B cell (primary cell): ENCODE measurements at regions not wholly inside any gene's neighbourhood (a gene's known extent, or its start where the extent isn't known, plus 50 kb on each side); places are given as distances from the start of the nearest gene placed in this dataset.

ENCODE experiments used
- ATAC-seq: fragments of 200-7000 bp; cut with Tn5 transposase; one replicate; pipeline ENCODE4 v1.10.0; 2021; ENCODE audit warnings: low read depth, mild to moderate bottlenecking, moderate number of reproducible peaks, moderate library complexity
- CTCF ChIA-PET: fragments of 350-600 bp; sonication (Branson Sonifier 250); formaldehyde crosslinking; loops from one replicate; lab custom pipeline; 2021; ENCODE audit warnings: antibody characterized with exemption, inconsistent platforms; lab: Charles Lee
- POLR2A ChIA-PET: fragments of 350-600 bp; sonication (Branson Sonifier 250); formaldehyde crosslinking; loops from one replicate; lab custom pipeline; 2021; ENCODE audit warnings: antibody characterized with exemption; lab: Charles Lee
- DNase-seq: peaks from one replicate; pipeline ENCODE4 v3.0.0; 2013
- H2AFZ ChIP-seq: 2 replicates; pipeline ENCODE4 v1.6.1; 2012; ENCODE audit warnings: mild to moderate bottlenecking, low read depth, low read length; ENCODE audit not compliant: insufficient read depth, poor library complexity, severe bottlenecking
- H3K27ac ChIP-seq, 2 donors: 1 replicate in 1 of 2; 2 replicates in 1 of 2; pipeline ENCODE4 v1.5.1; 2012 to 2013; ENCODE audit warnings: low read length in 2 of 2, mild to moderate bottlenecking in 2 of 2, moderate library complexity in 1 of 2
- H3K27me3 ChIP-seq, 4 experiments: fragments of 200-600 bp in 1 of 4; sonication (generic) in 1 of 4; replicated peaks in 1 of 4; 1 replicate in 2 of 4; 2 replicates in 2 of 4; pipeline versions ENCODE4 v1.6.1 to v1.7.0; 2013 to 2016; ENCODE audit warnings: low read length in 3 of 4, mild to moderate bottlenecking in 2 of 4, mixed read lengths in 1 of 4, moderate library complexity in 1 of 4; ENCODE audit not compliant: insufficient read depth in 4 of 4, control insufficient read depth in 3 of 4; ENCODE audit errors: control extremely low read depth in 1 of 4
- H3K36me3 ChIP-seq, 2 experiments: replicated peaks in 1 of 2; 1 replicate in 1 of 2; 2 replicates in 1 of 2; pipeline versions ENCODE4 v1.6.1 to v1.7.1; 2013; ENCODE audit warnings: low read length in 1 of 2; ENCODE audit not compliant: insufficient read depth in 2 of 2, control insufficient read depth in 1 of 2; ENCODE audit errors: control extremely low read depth in 1 of 2, extremely low read depth in 1 of 2
- H3K4me1 ChIP-seq, 2 donors: fragments of 200-600 bp in 1 of 2; sonication (generic) in 1 of 2; 1 replicate in 1 of 2; 2 replicates in 1 of 2; pipeline versions ENCODE4 v1.5.1 to v1.6.1; 2013 to 2017; ENCODE audit warnings: low read length in 2 of 2; ENCODE audit not compliant: control insufficient read depth in 2 of 2, insufficient read depth in 2 of 2
- H3K4me2 ChIP-seq: replicated peaks from 2 replicates; pipeline ENCODE3; 2012; ENCODE audit warnings: mild to moderate bottlenecking, low read depth, low read length; ENCODE audit not compliant: poor library complexity, severe bottlenecking
- H3K4me3 ChIP-seq, 5 experiments: fragments of 200-600 bp in 1 of 5; sonication (generic) in 1 of 5; 1 replicate in 3 of 5; 2 replicates in 2 of 5; pipeline versions ENCODE4 v1.5.1 to v1.7.0; 2011 to 2016; ENCODE audit warnings: low read length in 4 of 5, mild to moderate bottlenecking in 4 of 5, low read depth in 2 of 5, control low read depth in 1 of 5, moderate library complexity in 1 of 5; ENCODE audit not compliant: insufficient read depth in 1 of 5; ENCODE audit errors: control extremely low read depth in 1 of 5, extremely low read depth in 1 of 5
- H3K79me2 ChIP-seq: fragments of 200-600 bp; sonication (generic); one replicate; pipeline ENCODE4 v1.6.0; 2016; ENCODE audit warnings: low read length; ENCODE audit not compliant: control insufficient read depth, insufficient read depth
- H3K9ac ChIP-seq: fragments of 200-600 bp; sonication (generic); 2 replicates; pipeline ENCODE4 v1.6.1; 2017; ENCODE audit warnings: mild to moderate bottlenecking, low read length, moderate library complexity
- H3K9me3 ChIP-seq, 3 donors: one replicate each; pipeline versions ENCODE4 v1.6.1 to v1.7.1; 2013; ENCODE audit warnings: low read length in 2 of 3; ENCODE audit not compliant: control insufficient read depth in 2 of 3, insufficient read depth in 1 of 3; ENCODE audit errors: control extremely low read depth in 1 of 3
- H4K20me1 ChIP-seq: 2 replicates; pipeline ENCODE4 v1.6.0; 2012; ENCODE audit warnings: mild to moderate bottlenecking, low read length; ENCODE audit not compliant: insufficient read depth, control insufficient read depth, poor library complexity, severe bottlenecking
- H3K27ac Mint-ChIP-seq: one replicate; pipeline ENCODE4 v1.8.0; 2021; ENCODE audit warnings: mixed read lengths
- H3K27me3 Mint-ChIP-seq: one replicate; pipeline ENCODE4 v1.8.0; 2021; ENCODE audit warnings: mixed read lengths
- H3K4me1 Mint-ChIP-seq: one replicate; pipeline ENCODE4 v1.8.0; 2021; ENCODE audit warnings: mixed read lengths
- H3K4me3 Mint-ChIP-seq: one replicate; pipeline ENCODE4 v1.8.0; 2021; ENCODE audit warnings: mixed read lengths
- H3K9me3 Mint-ChIP-seq: one replicate; pipeline ENCODE4 v1.8.0; 2022; ENCODE audit warnings: mixed read lengths; ENCODE audit not compliant: insufficient read depth
- CTCF ChIP-seq: fragments of 200-600 bp; IDR thresholded peaks from one replicate; pipeline ENCODE4 v1.8.0; 2022; ENCODE audit warnings: antibody characterized with exemption, mild to moderate bottlenecking
- EZH2 ChIP-seq: IDR thresholded peaks from 2 replicates; pipeline ENCODE4 v1.6.1; 2012; ENCODE audit warnings: borderline replicate concordance, low read depth, mild to moderate bottlenecking, moderate library complexity, low read length; ENCODE audit not compliant: insufficient read depth, poor library complexity, severe bottlenecking
- WGBS: methylation state at CpG from one replicate; pipeline ENCODE4 v1.1.5; 2013; ENCODE audit warnings: missing lambda C conversion rate; ENCODE audit not compliant: insufficient coverage; 5-methylcytosine and 5-hydroxymethylcytosine counted together
- intact Hi-C: fragments of 100-400 bp; cut with micrococcal nuclease; formaldehyde crosslinking; loops from one replicate; pipeline ENCODE4 v1.10.0; 2022

- intact Hi-C loops: no loop called here
- Mint-ChIP-seq H3K27me3 (no peaks in the 10 kb centered on the region), H3K4me1 (no peaks in the 10 kb centered on the region), H3K4me3 (no peak overlapping the region), H3K9me3 (peaks cover 3% of the 10 kb centered on the region), H3K27ac (no peak overlapping the region)
- Histone ChIP-seq H3K27me3 (no peaks in the 10 kb centered on the region), H3K4me3 (no peak overlapping the region), H2AFZ (no peak overlapping the region), H3K36me3 (no peaks in the 10 kb centered on the region), H3K4me1 (no peaks in the 10 kb centered on the region), H3K9ac (no peak overlapping the region), H4K20me1 (no peaks in the 10 kb centered on the region), H3K79me2 (no peaks in the 10 kb centered on the region), H3K27ac (no peak overlapping the region), H3K9me3 (peaks cover 0 to 4% (median 0%) of the 10 kb centered on the region in 3 donors), H3K4me2 (no peak overlapping the region)
- ATAC-seq (no peak), DNase-seq (no peak)
- CTCF ChIA-PET: no interaction called here
- POLR2A ChIA-PET: no interaction called here
- WGBS: 58% methylated on average over 2 of the region's 3 CpGs
- no peak for TF ChIP-seq CTCF
- TF ChIP-seq EZH2: no peak
These were observed 485.7 kb downstream of the NUF2 start for GRCh38 chr1:163807331-163808049.

- intact Hi-C loops: no loop called here
- DNase-seq: no peak
- H3K4me2 ChIP-seq: no peak overlapping the region
- CTCF ChIA-PET: no interaction called here
- no peaks in the 10 kb centered on the region for H4K20me1 ChIP-seq
- H3K9me3 ChIP-seq: peaks cover 0 to 4% (median 0%) of the 10 kb centered on the region in 3 donors
- H3K36me3 ChIP-seq: no peaks in the 10 kb centered on the region
- H3K79me2 ChIP-seq: no peaks in the 10 kb centered on the region
- H3K27ac ChIP-seq: no peak overlapping the region
- Mint-ChIP-seq H3K9me3 (peaks cover 3% of the 10 kb centered on the region), H3K4me3 (no peak overlapping the region), H3K27me3 (no peaks in the 10 kb centered on the region), H3K27ac (no peak overlapping the region), H3K4me1 (no peaks in the 10 kb centered on the region)
- POLR2A ChIA-PET: no interaction called here
- no peak overlapping the region for H3K4me3 ChIP-seq
- no peak overlapping the region for H2AFZ ChIP-seq
- no peaks in the 10 kb centered on the region for H3K4me1 ChIP-seq
- WGBS: 100% methylated on average over 1 of the region's 2 CpGs
- no peak for TF ChIP-seq CTCF
- TF ChIP-seq EZH2: no peak
- H3K27me3 ChIP-seq: no peaks in the 10 kb centered on the region
- ATAC-seq: no peak
- no peak overlapping the region for H3K9ac ChIP-seq
These were observed 491.5 kb downstream of the NUF2 start for GRCh38 chr1:163813251-163813650.
